ENCODE measurements at regions not wholly inside any gene's neighbourhood (a gene's known extent, or its start where the extent isn't known, plus 50 kb on each side); places are given as distances from the start of the nearest gene placed in this dataset.

DNA sequence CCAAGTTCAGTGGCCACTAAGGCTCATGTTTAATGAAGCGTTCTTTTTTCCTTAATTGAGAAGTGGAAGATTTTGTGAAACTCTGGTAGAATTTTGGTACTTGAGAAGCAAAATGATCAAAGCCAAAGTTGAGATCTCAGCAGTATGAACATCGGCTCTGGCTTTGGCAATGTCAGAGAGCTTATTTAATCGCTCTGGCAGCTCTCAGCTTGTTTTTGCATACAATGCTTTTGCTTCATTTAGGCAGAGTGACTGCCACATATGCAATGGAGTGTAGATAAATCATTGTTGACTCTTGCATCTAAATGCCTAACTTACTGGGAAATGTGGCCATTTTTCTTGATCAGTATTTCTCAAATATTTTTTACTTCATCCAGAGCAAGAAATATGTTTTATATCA, 135.7 kb downstream of the AASDH start:
- TF ChIP-seq ZNF70 (CRISPR knock-in tag; IDR thresholded peaks at IDR 0.05) (no peak), ZNF565 (CRISPR knock-in tag; conservative IDR thresholded peaks at IDR 0.05; ENCODE audit: low read depth) (no peak), BACH2 (CRISPR knock-in tag; IDR thresholded peaks at IDR 0.05; ENCODE audit: borderline replicate concordance) (no peak), ARNTL (CRISPR knock-in tag; IDR thresholded peaks at IDR 0.05; ENCODE audit: borderline replicate concordance, low read depth) (no peak), ZNF8 (CRISPR knock-in tag; IDR thresholded peaks at IDR 0.05) (no peak), OSR1 (CRISPR knock-in tag; IDR thresholded peaks at IDR 0.05) (no peak), ZFP3 (CRISPR knock-in tag; IDR thresholded peaks at IDR 0.05) (no peak), RARB (CRISPR knock-in tag; IDR thresholded peaks at IDR 0.05) (no peak), PPARA (CRISPR knock-in tag; IDR thresholded peaks at IDR 0.05; ENCODE audit: borderline replicate concordance) (no peak), ESRRG (CRISPR knock-in tag; IDR thresholded peaks at IDR 0.05) (no peak)
- TF ChIP-seq, protein P1, sequence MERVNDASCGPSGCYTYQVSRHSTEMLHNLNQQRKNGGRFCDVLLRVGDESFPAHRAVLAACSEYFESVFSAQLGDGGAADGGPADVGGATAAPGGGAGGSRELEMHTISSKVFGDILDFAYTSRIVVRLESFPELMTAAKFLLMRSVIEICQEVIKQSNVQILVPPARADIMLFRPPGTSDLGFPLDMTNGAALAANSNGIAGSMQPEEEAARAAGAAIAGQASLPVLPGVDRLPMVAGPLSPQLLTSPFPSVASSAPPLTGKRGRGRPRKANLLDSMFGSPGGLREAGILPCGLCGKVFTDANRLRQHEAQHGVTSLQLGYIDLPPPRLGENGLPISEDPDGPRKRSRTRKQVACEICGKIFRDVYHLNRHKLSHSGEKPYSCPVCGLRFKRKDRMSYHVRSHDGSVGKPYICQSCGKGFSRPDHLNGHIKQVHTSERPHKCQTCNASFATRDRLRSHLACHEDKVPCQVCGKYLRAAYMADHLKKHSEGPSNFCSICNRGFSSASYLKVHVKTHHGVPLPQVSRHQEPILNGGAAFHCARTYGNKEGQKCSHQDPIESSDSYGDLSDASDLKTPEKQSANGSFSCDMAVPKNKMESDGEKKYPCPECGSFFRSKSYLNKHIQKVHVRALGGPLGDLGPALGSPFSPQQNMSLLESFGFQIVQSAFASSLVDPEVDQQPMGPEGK (CRISPR knock-in tag; IDR thresholded peaks at IDR 0.05; ENCODE audit: borderline replicate concordance): no peak
- TF ChIP-seq, protein P2, sequence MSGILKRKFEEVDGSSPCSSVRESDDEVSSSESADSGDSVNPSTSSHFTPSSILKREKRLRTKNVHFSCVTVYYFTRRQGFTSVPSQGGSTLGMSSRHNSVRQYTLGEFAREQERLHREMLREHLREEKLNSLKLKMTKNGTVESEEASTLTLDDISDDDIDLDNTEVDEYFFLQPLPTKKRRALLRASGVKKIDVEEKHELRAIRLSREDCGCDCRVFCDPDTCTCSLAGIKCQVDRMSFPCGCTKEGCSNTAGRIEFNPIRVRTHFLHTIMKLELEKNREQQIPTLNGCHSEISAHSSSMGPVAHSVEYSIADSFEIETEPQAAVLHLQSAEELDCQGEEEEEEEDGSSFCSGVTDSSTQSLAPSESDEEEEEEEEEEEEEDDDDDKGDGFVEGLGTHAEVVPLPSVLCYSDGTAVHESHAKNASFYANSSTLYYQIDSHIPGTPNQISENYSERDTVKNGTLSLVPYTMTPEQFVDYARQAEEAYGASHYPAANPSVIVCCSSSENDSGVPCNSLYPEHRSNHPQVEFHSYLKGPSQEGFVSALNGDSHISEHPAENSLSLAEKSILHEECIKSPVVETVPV (CRISPR knock-in tag; IDR thresholded peaks at IDR 0.05): no peak
- TF ChIP-seq, protein P3, sequence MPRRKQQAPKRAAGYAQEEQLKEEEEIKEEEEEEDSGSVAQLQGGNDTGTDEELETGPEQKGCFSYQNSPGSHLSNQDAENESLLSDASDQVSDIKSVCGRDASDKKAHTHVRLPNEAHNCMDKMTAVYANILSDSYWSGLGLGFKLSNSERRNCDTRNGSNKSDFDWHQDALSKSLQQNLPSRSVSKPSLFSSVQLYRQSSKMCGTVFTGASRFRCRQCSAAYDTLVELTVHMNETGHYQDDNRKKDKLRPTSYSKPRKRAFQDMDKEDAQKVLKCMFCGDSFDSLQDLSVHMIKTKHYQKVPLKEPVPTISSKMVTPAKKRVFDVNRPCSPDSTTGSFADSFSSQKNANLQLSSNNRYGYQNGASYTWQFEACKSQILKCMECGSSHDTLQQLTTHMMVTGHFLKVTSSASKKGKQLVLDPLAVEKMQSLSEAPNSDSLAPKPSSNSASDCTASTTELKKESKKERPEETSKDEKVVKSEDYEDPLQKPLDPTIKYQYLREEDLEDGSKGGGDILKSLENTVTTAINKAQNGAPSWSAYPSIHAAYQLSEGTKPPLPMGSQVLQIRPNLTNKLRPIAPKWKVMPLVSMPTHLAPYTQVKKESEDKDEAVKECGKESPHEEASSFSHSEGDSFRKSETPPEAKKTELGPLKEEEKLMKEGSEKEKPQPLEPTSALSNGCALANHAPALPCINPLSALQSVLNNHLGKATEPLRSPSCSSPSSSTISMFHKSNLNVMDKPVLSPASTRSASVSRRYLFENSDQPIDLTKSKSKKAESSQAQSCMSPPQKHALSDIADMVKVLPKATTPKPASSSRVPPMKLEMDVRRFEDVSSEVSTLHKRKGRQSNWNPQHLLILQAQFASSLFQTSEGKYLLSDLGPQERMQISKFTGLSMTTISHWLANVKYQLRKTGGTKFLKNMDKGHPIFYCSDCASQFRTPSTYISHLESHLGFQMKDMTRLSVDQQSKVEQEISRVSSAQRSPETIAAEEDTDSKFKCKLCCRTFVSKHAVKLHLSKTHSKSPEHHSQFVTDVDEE (CRISPR knock-in tag; IDR thresholded peaks at IDR 0.05): no peak
